ENCODE measurements at regions not wholly inside any gene's neighbourhood (a gene's known extent, or its start where the extent isn't known, plus 50 kb on each side); places are given as distances from the start of the nearest gene placed in this dataset.
"Not testable (repeated sequence)": the region's sequence is repeated elsewhere in the genome, so short reads cannot be mapped to it uniquely, and the experiment has no call there.

- DNase-seq (ENCODE audit: low spot score in 2 of 2) = no peak
- no peaks in the 10 kb centered on the region for H3K4me1 ChIP-seq
- TF ChIP-seq CTCF (IDR thresholded peaks at IDR 0.05) = no peak
- intact Hi-C loops (cut with DNase I) = no loop called here
- no peaks in the 10 kb centered on the region for H3K36me3 ChIP-seq
- H3K4me3 ChIP-seq = no peak overlapping the region
- no peaks in the 10 kb centered on the region for H3K9me3 ChIP-seq
- H3K27me3 ChIP-seq = no peaks in the 10 kb centered on the region
- no peak overlapping the region for H3K27ac ChIP-seq
Measured at GRCh38 chr3:110327870-110328269, 743.7 kb upstream of the NECTIN3 start.

GRCh38 chr3:110331562-110331961 is 740.1 kb upstream of the NECTIN3 start:
- H3K4me3 ChIP-seq; H3K36me3 ChIP-seq; DNase-seq (ENCODE audit: low spot score in 2 of 2); H3K27ac ChIP-seq; H3K4me1 ChIP-seq; intact Hi-C loops (cut with DNase I); H3K9me3 ChIP-seq; H3K27me3 ChIP-seq: not testable (repeated sequence)

GRCh38 chr3:110332629-110333028 is 739.0 kb upstream of the NECTIN3 start:
- no peaks in the 10 kb centered on the region for H3K4me1 ChIP-seq
- no peak overlapping the region for H3K4me3 ChIP-seq
- H3K27ac ChIP-seq = no peak overlapping the region
- H3K9me3 ChIP-seq = peaks cover 0 to 5% of the 10 kb centered on the region in 2 donors
- H3K27me3 ChIP-seq = no peaks in the 10 kb centered on the region
- intact Hi-C loops (cut with DNase I) = no loop called here
- no peaks in the 10 kb centered on the region for H3K36me3 ChIP-seq
- no peak for TF ChIP-seq CTCF (IDR thresholded peaks at IDR 0.05)
- DNase-seq (ENCODE audit: low spot score in 2 of 2) = no peak

GRCh38 chr3:110341047-110341446 is 730.6 kb upstream of the NECTIN3 start:
- Histone ChIP-seq H3K4me1 (no peaks in the 10 kb centered on the region), H3K36me3 (no peaks in the 10 kb centered on the region), H3K4me3 (no peak overlapping the region), H3K9me3 (peaks cover 0 to 9% of the 10 kb centered on the region in 2 donors), H3K27ac (no peak overlapping the region), H3K27me3 (no peaks in the 10 kb centered on the region)
- intact Hi-C loops (cut with DNase I) = no loop called here
- no peak for DNase-seq (ENCODE audit: low spot score in 2 of 2)
- TF ChIP-seq CTCF (IDR thresholded peaks at IDR 0.05) = no peak

- no peak for DNase-seq (ENCODE audit: low spot score in 2 of 2)
- no peaks in the 10 kb centered on the region for H3K36me3 ChIP-seq
- H3K27me3 ChIP-seq = no peaks in the 10 kb centered on the region
- H3K27ac ChIP-seq = no peak overlapping the region
- no peak overlapping the region for H3K4me3 ChIP-seq
- intact Hi-C loops (cut with DNase I) = no loop called here
- H3K9me3 ChIP-seq = no peaks in the 10 kb centered on the region
- no peaks in the 10 kb centered on the region for H3K4me1 ChIP-seq
- no peak for TF ChIP-seq CTCF (IDR thresholded peaks at IDR 0.05)
Measured at GRCh38 chr3:110343376-110343775, 728.2 kb upstream of the NECTIN3 start.

- intact Hi-C loops (cut with DNase I) = no loop called here
- peak overlapping the region in 1 of 2 donors; percentile 17 for H3K27ac ChIP-seq
Measured at GRCh38 chr3:110343945-110344344, 727.7 kb upstream of the NECTIN3 start.

More at GRCh38 chr3:110343945-110344344, 727.7 kb upstream of the NECTIN3 start:
- Histone ChIP-seq H3K4me1 (no peaks in the 10 kb centered on the region), H3K4me3 (no peak overlapping the region), H3K9me3 (no peaks in the 10 kb centered on the region), H3K36me3 (no peaks in the 10 kb centered on the region), H3K27me3 (no peaks in the 10 kb centered on the region)
- TF ChIP-seq CTCF (IDR thresholded peaks at IDR 0.05) = no peak
- DNase-seq (ENCODE audit: low spot score in 2 of 2) = no peak
